ENCODE measurements at regions not wholly inside any gene's neighbourhood (a gene's known extent, or its start where the extent isn't known, plus 50 kb on each side); places are given as distances from the start of the nearest gene placed in this dataset.

DNA sequence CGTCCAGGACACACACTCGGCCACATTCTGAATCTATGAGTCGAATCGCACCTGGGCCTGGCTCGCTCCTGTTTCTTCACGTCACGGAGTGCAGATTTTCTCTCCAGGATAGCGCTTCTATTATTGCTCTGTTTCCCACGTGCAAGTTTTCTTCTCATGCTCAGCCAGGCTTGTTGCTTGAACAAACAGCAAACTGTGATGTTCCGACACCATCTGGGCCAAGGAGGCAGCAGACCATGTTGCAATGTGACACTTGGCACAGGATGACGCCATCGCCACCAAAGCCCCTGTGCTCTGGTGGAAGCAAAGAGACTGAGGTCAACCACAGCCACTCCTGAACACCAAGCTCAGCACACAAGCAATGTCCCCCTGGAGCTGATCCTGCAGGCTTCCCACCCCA lies 507.1 kb upstream of the ADARB2 start:
- intact Hi-C loops (cut with DNase I, micrococcal nuclease), result no loop called here
- no peak overlapping the region for H3K27ac Mint-ChIP-seq

DNA sequence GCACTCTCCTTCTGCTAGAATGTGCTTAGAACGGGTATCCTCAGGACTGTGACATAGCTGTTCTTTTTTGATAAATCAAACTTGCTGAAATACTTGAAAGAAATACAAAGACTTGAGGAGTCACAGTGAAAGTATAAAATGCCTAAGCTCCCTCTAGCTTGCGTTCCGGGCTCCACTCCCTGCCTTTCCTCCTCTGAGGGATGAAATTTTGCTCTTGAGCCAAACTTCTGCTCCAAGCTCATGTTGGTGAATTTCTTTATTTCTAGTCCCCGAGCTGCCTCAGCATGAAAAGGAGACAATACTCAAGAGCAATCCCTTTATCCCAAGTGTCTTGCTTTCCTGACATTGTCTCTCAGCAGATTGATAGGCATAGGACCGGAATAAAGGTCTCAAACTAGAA lies 499.6 kb upstream of the ADARB2 start:
- no peaks in the 10 kb centered on the region for H3K27me3 ChIP-seq (ENCODE audit: control insufficient read depth in 1 of 2, insufficient read depth in 2 of 2, low read length in 2 of 2)
- no peaks in the 10 kb centered on the region for H3K36me3 ChIP-seq (ENCODE audit: insufficient read depth, low read length)
- ATAC-seq (ENCODE audit: poor library complexity) (no peak), DNase-seq (no peak)
- peaks cover 0 to 8% of the 10 kb centered on the region in 2 experiments for H3K9me3 ChIP-seq (ENCODE audit: control insufficient read depth in 1 of 2, insufficient read depth in 1 of 2, low read length in 2 of 2)
- H3K27ac Mint-ChIP-seq, result no peak overlapping the region
- no peaks in the 10 kb centered on the region for H3K36me3 Mint-ChIP-seq (ENCODE audit: low read depth)
- no peaks in the 10 kb centered on the region for H3K4me1 Mint-ChIP-seq (ENCODE audit: low read depth)
- H3K4me3 Mint-ChIP-seq, result no peak overlapping the region
- POLR2A ChIA-PET, result no interaction called here
- no peaks in the 10 kb centered on the region for H3K9me3 Mint-ChIP-seq
- H3K27ac ChIP-seq (ENCODE audit: low read depth in 1 of 2, low read length in 2 of 2), result no peak overlapping the region
- no peaks in the 10 kb centered on the region for H3K27me3 Mint-ChIP-seq
- H3K4me1 ChIP-seq (ENCODE audit: insufficient read depth, low read length), result no peaks in the 10 kb centered on the region
- intact Hi-C loops (cut with DNase I, micrococcal nuclease), result no loop called here
- CTCF ChIA-PET, result no interaction called here
- H3K4me3 ChIP-seq (ENCODE audit: low read length), result no peak overlapping the region
- TF ChIP-seq, protein P1, sequence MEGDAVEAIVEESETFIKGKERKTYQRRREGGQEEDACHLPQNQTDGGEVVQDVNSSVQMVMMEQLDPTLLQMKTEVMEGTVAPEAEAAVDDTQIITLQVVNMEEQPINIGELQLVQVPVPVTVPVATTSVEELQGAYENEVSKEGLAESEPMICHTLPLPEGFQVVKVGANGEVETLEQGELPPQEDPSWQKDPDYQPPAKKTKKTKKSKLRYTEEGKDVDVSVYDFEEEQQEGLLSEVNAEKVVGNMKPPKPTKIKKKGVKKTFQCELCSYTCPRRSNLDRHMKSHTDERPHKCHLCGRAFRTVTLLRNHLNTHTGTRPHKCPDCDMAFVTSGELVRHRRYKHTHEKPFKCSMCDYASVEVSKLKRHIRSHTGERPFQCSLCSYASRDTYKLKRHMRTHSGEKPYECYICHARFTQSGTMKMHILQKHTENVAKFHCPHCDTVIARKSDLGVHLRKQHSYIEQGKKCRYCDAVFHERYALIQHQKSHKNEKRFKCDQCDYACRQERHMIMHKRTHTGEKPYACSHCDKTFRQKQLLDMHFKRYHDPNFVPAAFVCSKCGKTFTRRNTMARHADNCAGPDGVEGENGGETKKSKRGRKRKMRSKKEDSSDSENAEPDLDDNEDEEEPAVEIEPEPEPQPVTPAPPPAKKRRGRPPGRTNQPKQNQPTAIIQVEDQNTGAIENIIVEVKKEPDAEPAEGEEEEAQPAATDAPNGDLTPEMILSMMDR (IDR thresholded peaks at IDR 0.05), result no peak

More for the DNA sequence above, 507.1 kb upstream of the ADARB2 start:
- Mint-ChIP-seq H3K27me3 (no peaks in the 10 kb centered on the region), H3K4me3 (no peak overlapping the region), H3K36me3 (ENCODE audit: low read depth) (no peaks in the 10 kb centered on the region), H3K9me3 (no peaks in the 10 kb centered on the region), H3K4me1 (ENCODE audit: low read depth) (no peaks in the 10 kb centered on the region)
- POLR2A ChIA-PET, result no interaction called here
- H3K36me3 ChIP-seq (ENCODE audit: insufficient read depth, low read length), result no peaks in the 10 kb centered on the region
- TF ChIP-seq, protein P1 (IDR thresholded peaks at IDR 0.05), result no peak
- peaks cover 0 to 5% of the 10 kb centered on the region in 2 experiments for H3K9me3 ChIP-seq (ENCODE audit: control insufficient read depth in 1 of 2, insufficient read depth in 1 of 2, low read length in 2 of 2)
- DNase-seq (no peak), ATAC-seq (ENCODE audit: poor library complexity) (no peak)
- CTCF ChIA-PET, result no interaction called here
- no peaks in the 10 kb centered on the region for H3K4me1 ChIP-seq (ENCODE audit: insufficient read depth, low read length)
- no peaks in the 10 kb centered on the region for H3K27me3 ChIP-seq (ENCODE audit: control insufficient read depth in 1 of 2, insufficient read depth in 2 of 2, low read length in 2 of 2)
- H3K27ac ChIP-seq (ENCODE audit: low read depth in 1 of 2, low read length in 2 of 2), result no peak overlapping the region
- no peak overlapping the region for H3K4me3 ChIP-seq (ENCODE audit: low read length)

DNA sequence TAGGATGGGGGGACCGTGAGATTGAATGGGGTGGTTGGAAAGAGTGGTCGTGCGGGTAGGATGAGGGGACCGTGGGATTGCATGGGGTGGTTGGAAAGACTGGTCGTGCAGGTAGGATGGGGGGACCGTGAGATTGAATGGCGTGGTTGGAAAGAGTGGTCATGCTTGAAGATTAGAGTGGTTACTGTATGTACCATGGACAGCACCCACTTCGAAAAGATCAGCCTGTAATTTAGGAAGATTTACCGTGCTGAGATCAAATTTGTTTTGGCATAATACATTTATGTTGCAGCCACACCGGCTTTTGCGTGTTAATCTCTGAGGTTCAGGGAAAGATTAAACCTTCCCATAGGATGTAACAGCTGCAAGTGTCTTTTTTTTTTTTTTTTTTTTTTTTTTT lies 495.2 kb upstream of the ADARB2 start:
- CTCF ChIA-PET, result no interaction called here
- no peaks in the 10 kb centered on the region for H3K4me1 Mint-ChIP-seq (ENCODE audit: low read depth)
- TF ChIP-seq, protein P1 (IDR thresholded peaks at IDR 0.05), result no peak
- H3K4me3 ChIP-seq (ENCODE audit: low read length), result no peak overlapping the region
- no peaks in the 10 kb centered on the region for H3K9me3 Mint-ChIP-seq
- no peaks in the 10 kb centered on the region for H3K27me3 ChIP-seq (ENCODE audit: control insufficient read depth in 1 of 2, insufficient read depth in 2 of 2, low read length in 2 of 2)
- no peak overlapping the region for H3K27ac ChIP-seq (ENCODE audit: low read depth in 1 of 2, low read length in 2 of 2)
- no peaks in the 10 kb centered on the region for H3K36me3 ChIP-seq (ENCODE audit: insufficient read depth, low read length)
- H3K36me3 Mint-ChIP-seq (ENCODE audit: low read depth), result no peaks in the 10 kb centered on the region
- ATAC-seq (ENCODE audit: poor library complexity), result no peak
- DNase-seq, result no peak
- intact Hi-C loops (cut with DNase I, micrococcal nuclease), result no loop called here
- H3K4me3 Mint-ChIP-seq, result no peak overlapping the region
- H3K27me3 Mint-ChIP-seq, result peaks cover 5% of the 10 kb centered on the region
- H3K9me3 ChIP-seq (ENCODE audit: control insufficient read depth in 1 of 2, insufficient read depth in 1 of 2, low read length in 2 of 2), result peaks cover 0 to 2% of the 10 kb centered on the region in 2 experiments
- H3K4me1 ChIP-seq (ENCODE audit: insufficient read depth, low read length), result no peaks in the 10 kb centered on the region
- H3K27ac Mint-ChIP-seq, result no peak overlapping the region
- POLR2A ChIA-PET, result no interaction called here
